ENCODE measurements at regions not wholly inside any gene's neighbourhood (a gene's known extent, or its start where the extent isn't known, plus 50 kb on each side); places are given as distances from the start of the nearest gene placed in this dataset.

GRCh38 chr5:56496581-56497063 is 263.5 kb upstream of the ANKRD55 start:
- no peaks in the 10 kb centered on the region for H3K79me2 ChIP-seq (ENCODE audit: control insufficient read depth, insufficient read depth, low read length, unreplicated experiment)
- H3K27me3 ChIP-seq (ENCODE audit: insufficient read depth, low read length): peaks cover 44% of the 10 kb centered on the region
- no peaks in the 10 kb centered on the region for H3K4me1 ChIP-seq (ENCODE audit: control insufficient read depth, insufficient read depth, low read length, unreplicated experiment)
- H3K27ac ChIP-seq (ENCODE audit: low read depth, low read length): no peak overlapping the region
- H3K36me3 ChIP-seq (ENCODE audit: insufficient read depth, low read length): no peaks in the 10 kb centered on the region
- no peak overlapping the region for H2AFZ ChIP-seq (ENCODE audit: low read length, unreplicated experiment)
- H3K4me3 ChIP-seq (ENCODE audit: low read depth, low read length): no peak overlapping the region

DNA sequence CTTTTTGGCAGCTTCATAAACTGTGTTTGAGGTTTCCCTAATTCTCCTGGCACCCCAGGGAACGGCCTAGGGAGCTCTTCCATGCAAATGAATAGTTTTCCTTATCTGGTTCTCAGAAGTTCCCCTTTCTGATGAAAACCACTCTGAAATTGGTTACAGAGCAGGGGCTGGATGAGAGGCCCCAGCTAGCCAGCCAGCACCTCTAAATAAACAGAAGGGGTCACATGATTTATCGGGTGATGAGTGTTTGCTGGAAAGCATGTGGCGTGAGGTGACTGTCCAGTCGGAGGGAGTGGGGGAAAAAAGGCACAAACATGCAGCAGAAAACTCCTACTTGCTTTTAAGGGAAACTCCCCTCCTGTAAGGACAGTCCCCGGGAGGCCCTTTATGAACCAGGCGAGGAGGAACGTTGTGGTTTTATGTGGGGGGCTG is 261.2 kb upstream of the ANKRD55 start:
- Histone ChIP-seq H3K36me3 (ENCODE audit: insufficient read depth, low read length) (no peaks in the 10 kb centered on the region), H3K27me3 (ENCODE audit: insufficient read depth, low read length) (peaks cover 50% of the 10 kb centered on the region), H3K27ac (ENCODE audit: low read depth, low read length) (no peak overlapping the region), H2AFZ (ENCODE audit: low read length, unreplicated experiment) (no peak overlapping the region), H3K4me1 (ENCODE audit: control insufficient read depth, insufficient read depth, low read length, unreplicated experiment) (no peaks in the 10 kb centered on the region), H3K79me2 (ENCODE audit: control insufficient read depth, insufficient read depth, low read length, unreplicated experiment) (no peaks in the 10 kb centered on the region), H3K4me3 (ENCODE audit: low read depth, low read length) (no peak overlapping the region)

- no peak overlapping the region for H2AFZ ChIP-seq (ENCODE audit: low read length, unreplicated experiment)
- H3K79me2 ChIP-seq (ENCODE audit: control insufficient read depth, insufficient read depth, low read length, unreplicated experiment): no peaks in the 10 kb centered on the region
Measured at GRCh38 chr5:56493766-56494165, 260.6 kb upstream of the ANKRD55 start.

DNA sequence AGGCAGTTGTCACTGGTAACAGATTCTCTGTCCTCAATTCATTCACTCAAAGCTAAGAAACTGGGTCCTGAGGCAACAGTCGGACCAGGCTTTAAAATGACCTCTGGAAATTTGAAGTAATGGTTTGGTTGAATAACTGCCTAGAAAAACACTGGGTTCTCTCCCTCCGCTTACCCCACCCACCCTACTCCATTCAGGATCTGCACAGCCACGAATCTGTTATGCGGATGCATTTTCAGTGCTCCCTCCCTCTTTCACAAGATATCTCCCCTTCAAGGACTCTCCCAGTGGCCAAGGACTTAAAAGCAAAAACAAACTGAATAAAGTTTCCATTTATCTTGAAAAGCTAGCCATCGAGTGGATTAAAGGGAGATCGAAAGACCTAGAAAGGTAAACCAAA is 260.2 kb upstream of the ANKRD55 start:
- Histone ChIP-seq H3K27ac (ENCODE audit: low read depth, low read length) (no peak overlapping the region), H3K79me2 (ENCODE audit: control insufficient read depth, insufficient read depth, low read length, unreplicated experiment) (no peaks in the 10 kb centered on the region), H3K27me3 (ENCODE audit: insufficient read depth, low read length) (peaks cover 53% of the 10 kb centered on the region), H3K36me3 (ENCODE audit: insufficient read depth, low read length) (no peaks in the 10 kb centered on the region), H2AFZ (ENCODE audit: low read length, unreplicated experiment) (no peak overlapping the region), H3K4me1 (ENCODE audit: control insufficient read depth, insufficient read depth, low read length, unreplicated experiment) (no peaks in the 10 kb centered on the region), H3K4me3 (ENCODE audit: low read depth, low read length) (no peak overlapping the region)

More at GRCh38 chr5:56493766-56494165, 260.6 kb upstream of the ANKRD55 start:
- Histone ChIP-seq H3K4me1 (ENCODE audit: control insufficient read depth, insufficient read depth, low read length, unreplicated experiment) (no peaks in the 10 kb centered on the region), H3K27me3 (ENCODE audit: insufficient read depth, low read length) (peaks cover 52% of the 10 kb centered on the region), H3K27ac (ENCODE audit: low read depth, low read length) (no peak overlapping the region), H3K36me3 (ENCODE audit: insufficient read depth, low read length) (no peaks in the 10 kb centered on the region), H3K4me3 (ENCODE audit: low read depth, low read length) (no peak overlapping the region)

- H3K4me3 ChIP-seq (ENCODE audit: low read depth, low read length): no peak overlapping the region
- no peak overlapping the region for H2AFZ ChIP-seq (ENCODE audit: low read length, unreplicated experiment)
- no peak overlapping the region for H3K27ac ChIP-seq (ENCODE audit: low read depth, low read length)
- H3K27me3 ChIP-seq (ENCODE audit: insufficient read depth, low read length): peaks cover 53% of the 10 kb centered on the region
- no peaks in the 10 kb centered on the region for H3K36me3 ChIP-seq (ENCODE audit: insufficient read depth, low read length)
- no peaks in the 10 kb centered on the region for H3K4me1 ChIP-seq (ENCODE audit: control insufficient read depth, insufficient read depth, low read length, unreplicated experiment)
- H3K79me2 ChIP-seq (ENCODE audit: control insufficient read depth, insufficient read depth, low read length, unreplicated experiment): no peaks in the 10 kb centered on the region
Measured at GRCh38 chr5:56492812-56493211, 259.7 kb upstream of the ANKRD55 start.

DNA sequence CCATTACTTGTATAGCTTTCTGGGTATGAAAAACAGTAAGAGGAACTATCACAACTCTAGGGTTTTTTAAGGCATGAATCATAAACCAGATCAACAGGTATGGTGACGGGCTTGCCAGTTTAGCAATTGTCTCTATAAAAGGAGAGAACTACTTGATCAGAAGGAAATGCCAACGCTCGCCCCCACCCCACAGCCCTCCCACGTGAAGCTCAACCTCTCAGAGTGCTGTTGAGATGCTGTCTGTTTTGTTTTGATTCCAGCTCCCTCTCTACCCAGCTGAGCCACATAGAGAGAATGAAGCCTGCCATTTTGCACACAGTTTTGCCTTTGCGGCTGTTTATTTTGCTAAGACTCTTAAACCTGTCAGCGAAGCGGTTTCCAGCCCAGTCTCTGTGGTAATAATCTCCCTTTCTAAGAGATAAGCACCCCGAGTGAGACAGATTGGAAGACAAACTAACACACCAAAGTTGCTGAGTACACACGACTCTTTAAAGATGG is 257.9 kb upstream of the ANKRD55 start:
- H3K27me3 ChIP-seq (ENCODE audit: insufficient read depth, low read length): peaks cover 47% of the 10 kb centered on the region
- H3K4me1 ChIP-seq (ENCODE audit: control insufficient read depth, insufficient read depth, low read length, unreplicated experiment): no peaks in the 10 kb centered on the region
- H3K4me3 ChIP-seq (ENCODE audit: low read depth, low read length): no peak overlapping the region
- no peaks in the 10 kb centered on the region for H3K36me3 ChIP-seq (ENCODE audit: insufficient read depth, low read length)
- H3K79me2 ChIP-seq (ENCODE audit: control insufficient read depth, insufficient read depth, low read length, unreplicated experiment): no peaks in the 10 kb centered on the region
- no peak overlapping the region for H2AFZ ChIP-seq (ENCODE audit: low read length, unreplicated experiment)
- no peak overlapping the region for H3K27ac ChIP-seq (ENCODE audit: low read depth, low read length)

DNA sequence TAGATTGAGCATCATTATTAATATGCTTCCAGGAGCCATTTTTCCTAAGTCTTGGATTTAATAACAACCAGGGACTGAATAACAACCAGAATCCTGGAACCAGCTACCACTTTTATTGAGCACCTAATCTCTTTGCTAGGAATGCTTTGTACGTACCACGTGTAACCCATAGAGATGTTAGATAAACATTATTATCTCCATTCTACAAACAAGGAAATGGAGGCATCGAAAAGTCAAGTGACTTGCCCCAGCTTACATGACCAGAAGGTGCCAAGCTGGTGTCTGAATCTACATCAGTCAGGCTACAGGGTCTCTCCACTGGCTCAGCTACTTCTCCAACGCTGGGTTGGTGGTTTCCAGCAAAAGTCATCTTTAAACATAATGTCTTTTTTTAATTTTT is 256.1 kb upstream of the ANKRD55 start:
- H3K4me3 ChIP-seq (ENCODE audit: low read depth, low read length): no peak overlapping the region
- H3K79me2 ChIP-seq (ENCODE audit: control insufficient read depth, insufficient read depth, low read length, unreplicated experiment): no peaks in the 10 kb centered on the region
- H3K36me3 ChIP-seq (ENCODE audit: insufficient read depth, low read length): no peaks in the 10 kb centered on the region
- H3K27ac ChIP-seq (ENCODE audit: low read depth, low read length): no peak overlapping the region
- no peak overlapping the region for H2AFZ ChIP-seq (ENCODE audit: low read length, unreplicated experiment)
- H3K4me1 ChIP-seq (ENCODE audit: control insufficient read depth, insufficient read depth, low read length, unreplicated experiment): no peaks in the 10 kb centered on the region
- H3K27me3 ChIP-seq (ENCODE audit: insufficient read depth, low read length): peaks cover 35% of the 10 kb centered on the region

DNA sequence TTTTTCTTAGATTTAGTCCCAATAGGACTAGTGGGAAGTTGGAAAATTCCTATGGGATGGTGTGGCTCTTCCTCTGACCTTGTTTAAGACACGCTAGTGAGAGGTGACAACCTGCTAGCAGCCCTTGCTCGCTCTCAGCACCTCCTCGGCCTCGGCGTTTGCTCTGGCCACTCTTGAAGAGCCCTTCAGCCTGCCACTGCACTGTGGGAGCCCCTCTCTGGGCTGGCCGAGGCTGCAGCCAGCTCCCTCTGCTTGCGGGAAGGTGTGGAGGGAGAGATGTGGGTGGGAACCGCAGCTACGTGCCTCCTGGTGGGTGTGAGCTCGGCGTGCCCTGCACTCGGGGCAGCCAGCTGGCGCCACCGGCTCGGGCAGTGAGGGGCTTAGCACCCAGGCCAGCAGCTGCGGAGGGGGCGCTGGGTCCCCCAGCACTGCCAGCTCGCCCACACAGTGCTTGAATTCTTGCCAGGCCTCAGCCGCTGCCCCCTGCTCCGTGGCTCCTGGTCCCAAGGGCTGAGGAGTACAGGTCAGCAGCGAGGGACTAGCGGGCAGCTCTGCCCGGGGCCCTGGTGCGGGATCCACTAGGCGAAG is 254.5 kb upstream of the ANKRD55 start:
- no peaks in the 10 kb centered on the region for H3K79me2 ChIP-seq (ENCODE audit: control insufficient read depth, insufficient read depth, low read length, unreplicated experiment)
- H3K36me3 ChIP-seq (ENCODE audit: insufficient read depth, low read length): no peaks in the 10 kb centered on the region
- no peak overlapping the region for H3K4me3 ChIP-seq (ENCODE audit: low read depth, low read length)
- no peak overlapping the region for H2AFZ ChIP-seq (ENCODE audit: low read length, unreplicated experiment)
- peaks cover 33% of the 10 kb centered on the region for H3K27me3 ChIP-seq (ENCODE audit: insufficient read depth, low read length)
- no peaks in the 10 kb centered on the region for H3K4me1 ChIP-seq (ENCODE audit: control insufficient read depth, insufficient read depth, low read length, unreplicated experiment)
- H3K27ac ChIP-seq (ENCODE audit: low read depth, low read length): no peak overlapping the region

GRCh38 chr5:56482363-56482762 is 249.2 kb upstream of the ANKRD55 start:
- Histone ChIP-seq H3K4me1 (ENCODE audit: control insufficient read depth, insufficient read depth, low read length, unreplicated experiment) (peaks cover 4% of the 10 kb centered on the region), H3K27ac (ENCODE audit: low read depth, low read length) (no peak overlapping the region), H2AFZ (ENCODE audit: low read length, unreplicated experiment) (no peak overlapping the region)

GRCh38 chr5:56481428-56482357 is 248.6 kb upstream of the ANKRD55 start:
- no peak overlapping the region for H3K27ac ChIP-seq (ENCODE audit: low read depth, low read length)
- H3K79me2 ChIP-seq (ENCODE audit: control insufficient read depth, insufficient read depth, low read length, unreplicated experiment): no peaks in the 10 kb centered on the region
- H3K4me3 ChIP-seq (ENCODE audit: low read depth, low read length): peak overlapping the region; percentile 77
- H3K27me3 ChIP-seq (ENCODE audit: insufficient read depth, low read length): no peaks in the 10 kb centered on the region
- peak overlapping the region; percentile 87 for H2AFZ ChIP-seq (ENCODE audit: low read length, unreplicated experiment)
- H3K36me3 ChIP-seq (ENCODE audit: insufficient read depth, low read length): no peaks in the 10 kb centered on the region
- H3K4me1 ChIP-seq (ENCODE audit: control insufficient read depth, insufficient read depth, low read length, unreplicated experiment): peaks cover 4% of the 10 kb centered on the region

More at GRCh38 chr5:56482363-56482762, 249.2 kb upstream of the ANKRD55 start:
- no peaks in the 10 kb centered on the region for H3K79me2 ChIP-seq (ENCODE audit: control insufficient read depth, insufficient read depth, low read length, unreplicated experiment)
- no peak overlapping the region for H3K4me3 ChIP-seq (ENCODE audit: low read depth, low read length)
- no peaks in the 10 kb centered on the region for H3K27me3 ChIP-seq (ENCODE audit: insufficient read depth, low read length)
- H3K36me3 ChIP-seq (ENCODE audit: insufficient read depth, low read length): no peaks in the 10 kb centered on the region
